Upper lobe of left lung (tissue), 4 donors: ENCODE measurements at regions not wholly inside any gene's neighbourhood (a gene's known extent, or its start where the extent isn't known, plus 50 kb on each side); places are given as distances from the start of the nearest gene placed in this dataset.

Experiments
- CTCF ChIP-seq, 6 experiments: fragments of 450-650 bp in 4 of 6; fragments of 200-600 bp in 2 of 6; sonication (generic) in 2 of 6; IDR thresholded peaks; one replicate each; pipeline ENCODE4 v1.5.1; 2016 to 2019; ENCODE audit warnings: antibody characterized with exemption in 6 of 6
- EP300 ChIP-seq, 4 donors: sonication (generic); formaldehyde crosslinking; IDR thresholded peaks; one replicate each; pipeline ENCODE4 v1.5.1; 2017; ENCODE audit warnings: antibody characterized with exemption in 4 of 4, control low read depth in 2 of 4
- POLR2A ChIP-seq, 4 donors: fragments of 450-650 bp; IDR thresholded peaks; one replicate each; pipeline ENCODE4 v1.5.1; 2016 to 2017; ENCODE audit warnings: antibody characterized with exemption in 4 of 4, mild to moderate bottlenecking in 2 of 4
- POLR2AphosphoS5 ChIP-seq, 2 donors: sonication (generic); formaldehyde crosslinking; IDR thresholded peaks; one replicate each; pipeline ENCODE4 v1.5.1; 2017; ENCODE audit warnings: antibody characterized with exemption in 2 of 2

- TF ChIP-seq CTCF (IDR thresholded peaks at IDR 0.05) (no peak), POLR2AphosphoS5 (IDR thresholded peaks at IDR 0.05) (no peak), POLR2A (IDR thresholded peaks at IDR 0.05) (no peak), EP300 (IDR thresholded peaks at IDR 0.05) (no peak)
Measured at GRCh38 chr18:78927156-78927555, 52.5 kb upstream of the SALL3 start.
